ENCODE measurements at regions not wholly inside any gene's neighbourhood (a gene's known extent, or its start where the extent isn't known, plus 50 kb on each side); places are given as distances from the start of the nearest gene placed in this dataset.
"Not testable (repeated sequence)": the region's sequence is repeated elsewhere in the genome, so short reads cannot be mapped to it uniquely, and the experiment has no call there.

GRCh38 chr6:14290772-14291330 lies 173.3 kb downstream of the CD83 start:
- DNase-seq (ENCODE audit: low read depth) = no peak

GRCh38 chr6:14291331-14291730 lies 173.8 kb downstream of the CD83 start:
- DNase-seq (ENCODE audit: low read depth) = no peak

- no peak for DNase-seq (ENCODE audit: low read depth)
These were observed 174.5 kb downstream of the CD83 start for GRCh38 chr6:14292119-14292518.

GRCh38 chr6:14294270-14294951 lies 176.8 kb downstream of the CD83 start:
- DNase-seq (ENCODE audit: low read depth) = no peak

- DNase-seq (ENCODE audit: low read depth) = not testable (repeated sequence)
These were observed 179.1 kb downstream of the CD83 start for GRCh38 chr6:14296698-14297097.

- DNase-seq (ENCODE audit: low read depth) = not testable (repeated sequence)
These were observed 179.5 kb downstream of the CD83 start for GRCh38 chr6:14297118-14297517.

GRCh38 chr6:14300189-14300588 lies 182.6 kb downstream of the CD83 start:
- not testable (repeated sequence) for DNase-seq (ENCODE audit: low read depth)

GRCh38 chr6:14300721-14301120 lies 183.1 kb downstream of the CD83 start:
- DNase-seq (ENCODE audit: low read depth) = not testable (repeated sequence)

GRCh38 chr6:14301477-14301876 lies 183.9 kb downstream of the CD83 start:
- not testable (repeated sequence) for DNase-seq (ENCODE audit: low read depth)

GRCh38 chr6:14305131-14305530 lies 187.6 kb downstream of the CD83 start:
- DNase-seq (ENCODE audit: low read depth) = no peak

- DNase-seq (ENCODE audit: low read depth) = no peak
These were observed 188.1 kb downstream of the CD83 start for GRCh38 chr6:14305624-14306023.

GRCh38 chr6:14306151-14306906 lies 188.8 kb downstream of the CD83 start:
- DNase-seq (ENCODE audit: low read depth) = no peak

- DNase-seq (ENCODE audit: low read depth) = no peak
These were observed 191.9 kb downstream of the CD83 start for GRCh38 chr6:14309516-14309915.

- no peak for DNase-seq (ENCODE audit: low read depth)
These were observed 192.4 kb downstream of the CD83 start for GRCh38 chr6:14309951-14310445.

- DNase-seq (ENCODE audit: low read depth) = no peak
These were observed 193.4 kb downstream of the CD83 start for GRCh38 chr6:14310960-14311359.

- DNase-seq (ENCODE audit: low read depth) = no peak
These were observed 195.0 kb downstream of the CD83 start for GRCh38 chr6:14312587-14312986.

- no peak for DNase-seq (ENCODE audit: low read depth)
These were observed 195.7 kb downstream of the CD83 start for GRCh38 chr6:14313248-14313647.

GRCh38 chr6:14315353-14315752 lies 197.8 kb downstream of the CD83 start:
- DNase-seq (ENCODE audit: low read depth) = no peak

- DNase-seq (ENCODE audit: low read depth) = no peak
These were observed 199.2 kb downstream of the CD83 start for GRCh38 chr6:14316651-14317386.

GRCh38 chr6:14317387-14317970 lies 199.9 kb downstream of the CD83 start:
- no peak for DNase-seq (ENCODE audit: low read depth)

- DNase-seq (ENCODE audit: low read depth) = no peak
These were observed 202.8 kb downstream of the CD83 start for GRCh38 chr6:14320332-14320731.

All from GM04504 (cell line).